GM23338 (cell line): ENCODE measurements at regions not wholly inside any gene's neighbourhood (a gene's known extent, or its start where the extent isn't known, plus 50 kb on each side); places are given as distances from the start of the nearest gene placed in this dataset.

Experiments
- ATAC-seq: fragments of 200-7000 bp; cut with Tn5 transposase; 3 replicates; pipeline ENCODE4 v1.9.1; 2020
- DNase-seq: peaks from one replicate; pipeline ENCODE4 v3.0.0-alpha.2; 2015; ENCODE audit warnings: low spot score
- H2AFZ ChIP-seq: fragments of 200-600 bp; sonication (generic); 2 replicates; pipeline ENCODE4 v1.8.0; 2016; ENCODE audit warnings: antibody characterized with exemption, mild to moderate bottlenecking, moderate library complexity
- H3F3A ChIP-seq: fragments of 200-600 bp; sonication (generic); replicated peaks from 2 replicates; pipeline ENCODE4 v1.8.0; 2017; ENCODE audit warnings: antibody characterized with exemption, mixed run types, low read depth
- H3K27ac ChIP-seq: fragments of 200-600 bp; sonication (generic); 2 replicates; pipeline ENCODE4 v1.6.1; 2016; ENCODE audit warnings: low read depth
- H3K27me3 ChIP-seq: fragments of 200-600 bp; sonication (generic); 2 replicates; pipeline ENCODE4 v1.8.0; 2016; ENCODE audit warnings: mild to moderate bottlenecking, mixed run types, moderate library complexity; ENCODE audit not compliant: insufficient read depth
- H3K36me3 ChIP-seq: fragments of 200-600 bp; sonication (generic); 2 replicates; pipeline ENCODE4 v1.8.0; 2016; ENCODE audit warnings: mild to moderate bottlenecking; ENCODE audit not compliant: insufficient read depth
- H3K4me1 ChIP-seq: fragments of 200-600 bp; sonication (generic); 2 replicates; pipeline ENCODE4 v1.8.0; 2016; ENCODE audit warnings: mild to moderate bottlenecking, moderate library complexity; ENCODE audit not compliant: insufficient read depth
- H3K4me2 ChIP-seq: fragments of 200-600 bp; sonication (generic); 2 replicates; pipeline ENCODE4 v1.7.1; 2017; ENCODE audit warnings: mixed run types
- H3K4me3 ChIP-seq: fragments of 200-600 bp; sonication (generic); 2 replicates; pipeline ENCODE4 v1.6.1; 2016; ENCODE audit warnings: mixed run types
- H3K79me2 ChIP-seq: fragments of 200-600 bp; sonication (generic); replicated peaks from 2 replicates; pipeline ENCODE4 v1.8.0; 2017; ENCODE audit warnings: mild to moderate bottlenecking; ENCODE audit not compliant: insufficient read depth
- H3K9me2 ChIP-seq: fragments of 200-600 bp; sonication (generic); 2 replicates; pipeline ENCODE4 v1.8.0; 2017; ENCODE audit not compliant: insufficient read depth
- H4K20me1 ChIP-seq: fragments of 200-600 bp; sonication (generic); replicated peaks from 2 replicates; pipeline ENCODE4 v1.8.0; 2017; ENCODE audit warnings: mild to moderate bottlenecking; ENCODE audit not compliant: insufficient read depth
- H3K27ac Mint-ChIP-seq: 2 replicates; pipeline ENCODE4 v1.8.0; 2020; ENCODE audit warnings: inconsistent platforms, mild to moderate bottlenecking, moderate library complexity, mixed read lengths
- H3K27me3 Mint-ChIP-seq: 3 replicates; pipeline ENCODE4 v1.8.0; 2022; ENCODE audit warnings: low read depth, mild to moderate bottlenecking, moderate library complexity, mixed read lengths, inconsistent platforms; ENCODE audit not compliant: insufficient read depth, poor library complexity
- H3K36me3 Mint-ChIP-seq: 3 replicates; pipeline ENCODE4 v1.8.0; 2021; ENCODE audit warnings: low read depth, mild to moderate bottlenecking, inconsistent platforms, moderate library complexity, mixed read lengths
- H3K4me1 Mint-ChIP-seq: 3 replicates; pipeline ENCODE4 v1.8.0; 2020; ENCODE audit warnings: mild to moderate bottlenecking, inconsistent platforms, mixed read lengths
- H3K4me3 Mint-ChIP-seq: 3 replicates; pipeline ENCODE4 v1.8.0; 2021; ENCODE audit warnings: moderate library complexity, mild to moderate bottlenecking, inconsistent platforms, mixed read lengths
- H3K9me3 Mint-ChIP-seq: 3 replicates; pipeline ENCODE4 v1.8.0; 2020; ENCODE audit warnings: moderate library complexity, mild to moderate bottlenecking, inconsistent platforms, mixed read lengths
- NANOG ChIP-seq: IDR thresholded peaks from 2 replicates; pipeline ENCODE4 v1.6.1; 2016; ENCODE audit warnings: antibody characterized with exemption, borderline replicate concordance
- TF ChIP-seq, protein P1 (sequence below): fragments of 250-450 bp; sonication (Bioruptor Pico); IDR thresholded peaks from 2 replicates; pipeline ENCODE4 v1.5.0; 2020; ENCODE audit warnings: mild to moderate bottlenecking, moderate library complexity

DNA sequence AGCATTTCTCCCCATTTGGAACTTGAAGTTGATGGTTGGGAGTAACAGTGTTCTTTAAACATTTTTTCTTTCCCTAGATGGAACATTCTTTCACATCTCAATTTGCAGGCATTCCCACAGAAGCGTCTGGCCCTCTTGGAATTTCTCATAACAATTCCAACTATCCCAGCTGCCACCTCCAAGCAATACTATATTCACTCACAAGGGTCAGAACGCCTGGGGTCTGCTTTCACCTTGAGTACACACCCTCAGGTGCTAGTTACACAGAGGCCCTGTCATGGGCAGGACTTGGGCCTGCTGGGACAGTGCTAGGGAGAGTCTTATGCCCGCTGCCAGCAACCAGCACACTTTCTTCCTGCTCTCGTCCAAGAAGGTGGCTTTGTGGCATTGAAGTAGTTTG, 136.5 kb downstream of the JCAD start (continued):
- TF ChIP-seq, protein P1, sequence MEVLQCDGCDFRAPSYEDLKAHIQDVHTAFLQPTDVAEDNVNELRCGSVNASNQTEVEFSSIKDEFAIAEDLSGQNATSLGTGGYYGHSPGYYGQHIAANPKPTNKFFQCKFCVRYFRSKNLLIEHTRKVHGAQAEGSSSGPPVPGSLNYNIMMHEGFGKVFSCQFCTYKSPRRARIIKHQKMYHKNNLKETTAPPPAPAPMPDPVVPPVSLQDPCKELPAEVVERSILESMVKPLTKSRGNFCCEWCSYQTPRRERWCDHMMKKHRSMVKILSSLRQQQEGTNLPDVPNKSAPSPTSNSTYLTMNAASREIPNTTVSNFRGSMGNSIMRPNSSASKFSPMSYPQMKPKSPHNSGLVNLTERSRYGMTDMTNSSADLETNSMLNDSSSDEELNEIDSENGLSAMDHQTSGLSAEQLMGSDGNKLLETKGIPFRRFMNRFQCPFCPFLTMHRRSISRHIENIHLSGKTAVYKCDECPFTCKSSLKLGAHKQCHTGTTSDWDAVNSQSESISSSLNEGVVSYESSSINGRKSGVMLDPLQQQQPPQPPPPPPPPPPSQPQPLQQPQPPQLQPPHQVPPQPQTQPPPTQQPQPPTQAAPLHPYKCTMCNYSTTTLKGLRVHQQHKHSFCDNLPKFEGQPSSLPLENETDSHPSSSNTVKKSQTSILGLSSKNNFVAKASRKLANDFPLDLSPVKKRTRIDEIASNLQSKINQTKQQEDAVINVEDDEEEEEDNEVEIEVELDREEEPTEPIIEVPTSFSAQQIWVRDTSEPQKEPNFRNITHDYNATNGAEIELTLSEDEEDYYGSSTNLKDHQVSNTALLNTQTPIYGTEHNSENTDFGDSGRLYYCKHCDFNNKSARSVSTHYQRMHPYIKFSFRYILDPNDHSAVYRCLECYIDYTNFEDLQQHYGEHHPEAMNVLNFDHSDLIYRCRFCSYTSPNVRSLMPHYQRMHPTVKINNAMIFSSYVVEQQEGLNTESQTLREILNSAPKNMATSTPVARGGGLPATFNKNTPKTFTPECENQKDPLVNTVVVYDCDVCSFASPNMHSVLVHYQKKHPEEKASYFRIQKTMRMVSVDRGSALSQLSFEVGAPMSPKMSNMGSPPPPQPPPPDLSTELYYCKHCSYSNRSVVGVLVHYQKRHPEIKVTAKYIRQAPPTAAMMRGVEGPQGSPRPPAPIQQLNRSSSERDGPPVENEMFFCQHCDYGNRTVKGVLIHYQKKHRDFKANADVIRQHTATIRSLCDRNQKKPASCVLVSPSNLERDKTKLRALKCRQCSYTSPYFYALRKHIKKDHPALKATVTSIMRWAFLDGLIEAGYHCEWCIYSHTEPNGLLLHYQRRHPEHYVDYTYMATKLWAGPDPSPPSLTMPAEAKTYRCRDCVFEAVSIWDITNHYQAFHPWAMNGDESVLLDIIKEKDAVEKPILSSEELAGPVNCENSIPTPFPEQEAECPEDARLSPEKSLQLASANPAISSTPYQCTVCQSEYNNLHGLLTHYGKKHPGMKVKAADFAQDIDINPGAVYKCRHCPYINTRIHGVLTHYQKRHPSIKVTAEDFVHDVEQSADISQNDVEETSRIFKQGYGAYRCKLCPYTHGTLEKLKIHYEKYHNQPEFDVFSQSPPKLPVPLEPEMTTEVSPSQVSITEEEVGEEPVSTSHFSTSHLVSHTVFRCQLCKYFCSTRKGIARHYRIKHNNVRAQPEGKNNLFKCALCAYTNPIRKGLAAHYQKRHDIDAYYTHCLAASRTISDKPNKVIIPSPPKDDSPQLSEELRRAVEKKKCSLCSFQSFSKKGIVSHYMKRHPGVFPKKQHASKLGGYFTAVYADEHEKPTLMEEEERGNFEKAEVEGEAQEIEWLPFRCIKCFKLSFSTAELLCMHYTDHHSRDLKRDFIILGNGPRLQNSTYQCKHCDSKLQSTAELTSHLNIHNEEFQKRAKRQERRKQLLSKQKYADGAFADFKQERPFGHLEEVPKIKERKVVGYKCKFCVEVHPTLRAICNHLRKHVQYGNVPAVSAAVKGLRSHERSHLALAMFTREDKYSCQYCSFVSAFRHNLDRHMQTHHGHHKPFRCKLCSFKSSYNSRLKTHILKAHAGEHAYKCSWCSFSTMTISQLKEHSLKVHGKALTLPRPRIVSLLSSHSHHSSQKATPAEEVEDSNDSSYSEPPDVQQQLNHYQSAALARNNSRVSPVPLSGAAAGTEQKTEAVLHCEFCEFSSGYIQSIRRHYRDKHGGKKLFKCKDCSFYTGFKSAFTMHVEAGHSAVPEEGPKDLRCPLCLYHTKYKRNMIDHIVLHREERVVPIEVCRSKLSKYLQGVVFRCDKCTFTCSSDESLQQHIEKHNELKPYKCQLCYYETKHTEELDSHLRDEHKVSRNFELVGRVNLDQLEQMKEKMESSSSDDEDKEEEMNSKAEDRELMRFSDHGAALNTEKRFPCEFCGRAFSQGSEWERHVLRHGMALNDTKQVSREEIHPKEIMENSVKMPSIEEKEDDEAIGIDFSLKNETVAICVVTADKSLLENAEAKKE (CRISPR knock-in tag) = no peak

DNA sequence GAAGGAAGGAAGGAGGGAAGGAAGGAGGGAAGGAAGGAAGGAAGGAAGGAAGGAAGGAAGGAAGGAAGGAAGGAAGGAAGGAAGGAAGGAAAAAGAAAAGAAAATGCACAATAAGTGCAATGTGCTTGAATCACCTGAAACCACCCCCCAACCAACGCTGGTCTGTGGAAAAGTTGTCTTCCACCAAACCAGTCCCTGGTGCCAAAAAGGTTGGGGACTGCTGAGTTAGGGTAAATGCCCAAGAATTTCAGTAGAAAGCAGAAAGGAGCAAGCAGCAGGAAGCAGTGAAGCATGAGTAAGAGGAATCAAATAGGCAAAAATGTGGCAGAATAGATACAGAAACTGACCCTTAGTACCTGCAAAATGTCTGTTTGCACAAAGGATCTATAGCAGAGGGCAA, 137.2 kb downstream of the JCAD start:
- no peak overlapping the region for H3K27ac Mint-ChIP-seq
- Histone ChIP-seq H3K36me3 (no peaks in the 10 kb centered on the region), H3K4me2 (no peak overlapping the region), H3K4me1 (no peaks in the 10 kb centered on the region), H4K20me1 (no peaks in the 10 kb centered on the region), H2AFZ (no peak overlapping the region), H3K27me3 (no peaks in the 10 kb centered on the region), H3K4me3 (no peak overlapping the region), H3K9me2 (no peaks in the 10 kb centered on the region), H3K27ac (no peak overlapping the region), H3F3A (no peaks in the 10 kb centered on the region), H3K79me2 (no peaks in the 10 kb centered on the region)
- TF ChIP-seq, protein P1 (CRISPR knock-in tag) = no peak
- no peak for TF ChIP-seq NANOG
- H3K27me3 Mint-ChIP-seq = peaks cover 16% of the 10 kb centered on the region
- ATAC-seq = no peak
- no peaks in the 10 kb centered on the region; the same call in 1 of the 3 replicates for H3K9me3 Mint-ChIP-seq
- no peaks in the 10 kb centered on the region for H3K36me3 Mint-ChIP-seq
- no peak overlapping the region for H3K4me3 Mint-ChIP-seq
- DNase-seq = no peak
- peaks cover 22% of the 10 kb centered on the region for H3K4me1 Mint-ChIP-seq
